Stimulated activated naive CD8-positive, alpha-beta T cell treated with anti-CD3 and anti-CD28 coated beads, Interleukin-15, amount 100 ng/mL, for 72 hours (primary cell): ENCODE measurements at regions not wholly inside any gene's neighbourhood (a gene's known extent, or its start where the extent isn't known, plus 50 kb on each side); places are given as distances from the start of the nearest gene placed in this dataset.

Experiments
- ATAC-seq: fragments of 150-1000 bp; cut with Tn5 transposase; 2 replicates; pipeline ENCODE4 v1.10.0; 2021; ENCODE audit warnings: mild to moderate bottlenecking, moderate library complexity
- DNase-seq, 2 donors: peaks; one replicate each; pipeline ENCODE4 v3.0.0; 2021 to 2022
- H3K27ac Mint-ChIP-seq, 2 donors: one replicate each; pipeline ENCODE4 v1.8.0; 2022; ENCODE audit warnings: mild to moderate bottlenecking in 2 of 2, mixed read lengths in 2 of 2, moderate library complexity in 2 of 2
- H3K27me3 Mint-ChIP-seq: one replicate; pipeline ENCODE4 v1.8.0; 2022; ENCODE audit warnings: mixed read lengths
- H3K4me1 Mint-ChIP-seq: one replicate; pipeline ENCODE4 v1.8.0; 2022; ENCODE audit warnings: mild to moderate bottlenecking, mixed read lengths
- H3K4me3 Mint-ChIP-seq, 2 donors: one replicate each; pipeline ENCODE4 v1.8.0; 2022; ENCODE audit warnings: mild to moderate bottlenecking in 2 of 2, mixed read lengths in 2 of 2, moderate library complexity in 1 of 2
- H3K9me3 Mint-ChIP-seq, 2 donors: one replicate each; pipeline ENCODE4 v1.8.0; 2022; ENCODE audit warnings: mixed read lengths in 2 of 2

GRCh38 chr11:70764356-70764905 lies 366.1 kb downstream of the CTTN start:
- H3K4me1 Mint-ChIP-seq: no peaks in the 10 kb centered on the region
- DNase-seq (no peak), ATAC-seq (no peak)
- no peak overlapping the region for H3K4me3 Mint-ChIP-seq
- H3K27me3 Mint-ChIP-seq: peaks cover 9% of the 10 kb centered on the region
- no peak overlapping the region for H3K27ac Mint-ChIP-seq
- H3K9me3 Mint-ChIP-seq: peaks cover 10 to 12% of the 10 kb centered on the region in 2 donors

GRCh38 chr11:70766901-70767300 lies 368.6 kb downstream of the CTTN start:
- Mint-ChIP-seq H3K9me3 (peaks cover 0 to 4% of the 10 kb centered on the region in 2 donors), H3K4me3 (no peak overlapping the region), H3K27ac (no peak overlapping the region), H3K27me3 (no peaks in the 10 kb centered on the region), H3K4me1 (no peaks in the 10 kb centered on the region)
- DNase-seq (no peak), ATAC-seq (no peak)

GRCh38 chr11:70768346-70769095 lies 370.2 kb downstream of the CTTN start:
- Mint-ChIP-seq H3K4me1 (no peaks in the 10 kb centered on the region), H3K9me3 (peaks cover 0 to 4% of the 10 kb centered on the region in 2 donors), H3K27ac (no peak overlapping the region), H3K27me3 (no peaks in the 10 kb centered on the region), H3K4me3 (no peak overlapping the region)
- ATAC-seq (no peak), DNase-seq (no peak)

- Mint-ChIP-seq H3K4me1 (no peaks in the 10 kb centered on the region), H3K9me3 (peaks cover 0 to 4% of the 10 kb centered on the region in 2 donors), H3K27me3 (no peaks in the 10 kb centered on the region), H3K4me3 (no peak overlapping the region), H3K27ac (no peak overlapping the region)
- no peak for ATAC-seq
- no peak for DNase-seq
These were observed 370.8 kb downstream of the CTTN start for GRCh38 chr11:70769106-70769505.

- no peak for DNase-seq
- Mint-ChIP-seq H3K4me1 (no peaks in the 10 kb centered on the region), H3K27ac (no peak overlapping the region), H3K4me3 (no peak overlapping the region), H3K9me3 (peaks cover 0 to 4% of the 10 kb centered on the region in 2 donors), H3K27me3 (no peaks in the 10 kb centered on the region)
- ATAC-seq: no peak
These were observed 371.2 kb downstream of the CTTN start for GRCh38 chr11:70769521-70769920.

GRCh38 chr11:70771099-70771885 lies 373.0 kb downstream of the CTTN start:
- no peak for DNase-seq
- Mint-ChIP-seq H3K4me3 (no peak overlapping the region), H3K27me3 (no peaks in the 10 kb centered on the region), H3K9me3 (peaks cover 0 to 1% of the 10 kb centered on the region in 2 donors), H3K27ac (no peak overlapping the region), H3K4me1 (no peaks in the 10 kb centered on the region)
- ATAC-seq: no peak

GRCh38 chr11:70772950-70773349 lies 374.6 kb downstream of the CTTN start:
- ATAC-seq (no peak), DNase-seq (no peak)
- Mint-ChIP-seq H3K9me3 (peaks cover 6 to 13% of the 10 kb centered on the region in 2 donors), H3K4me1 (no peaks in the 10 kb centered on the region), H3K4me3 (no peak overlapping the region), H3K27me3 (no peaks in the 10 kb centered on the region), H3K27ac (no peak overlapping the region)

GRCh38 chr11:70775386-70776075 lies 377.2 kb downstream of the CTTN start:
- Mint-ChIP-seq H3K27ac (no peak overlapping the region), H3K4me1 (no peaks in the 10 kb centered on the region), H3K9me3 (peaks cover 6 to 13% of the 10 kb centered on the region in 2 donors), H3K27me3 (no peaks in the 10 kb centered on the region), H3K4me3 (no peak overlapping the region)
- no peak for ATAC-seq
- DNase-seq: no peak

GRCh38 chr11:70776914-70777532 lies 378.7 kb downstream of the CTTN start:
- DNase-seq (no peak), ATAC-seq (no peak)
- Mint-ChIP-seq H3K27me3 (no peaks in the 10 kb centered on the region), H3K4me3 (no peak overlapping the region), H3K27ac (no peak overlapping the region), H3K4me1 (no peaks in the 10 kb centered on the region), H3K9me3 (peaks cover 6 to 13% of the 10 kb centered on the region in 2 donors)

GRCh38 chr11:70778883-70779282 lies 380.6 kb downstream of the CTTN start:
- ATAC-seq (no peak), DNase-seq (no peak)
- Mint-ChIP-seq H3K9me3 (peaks cover 6 to 13% of the 10 kb centered on the region in 2 donors), H3K27me3 (no peaks in the 10 kb centered on the region), H3K4me3 (no peak overlapping the region), H3K27ac (no peak overlapping the region), H3K4me1 (no peaks in the 10 kb centered on the region)

GRCh38 chr11:70779433-70780245 lies 381.3 kb downstream of the CTTN start:
- DNase-seq (no peak), ATAC-seq (peak; percentile 15)
- H3K9me3 Mint-ChIP-seq: peaks cover 6 to 13% of the 10 kb centered on the region in 2 donors

GRCh38 chr11:70780246-70780535 lies 381.9 kb downstream of the CTTN start:
- Mint-ChIP-seq H3K27ac (no peak overlapping the region), H3K27me3 (no peaks in the 10 kb centered on the region), H3K4me1 (no peaks in the 10 kb centered on the region), H3K4me3 (no peak overlapping the region), H3K9me3 (peaks cover 6 to 13% of the 10 kb centered on the region in 2 donors)
- DNase-seq: no peak
- no peak for ATAC-seq

More at GRCh38 chr11:70779433-70780245, 381.3 kb downstream of the CTTN start:
- Mint-ChIP-seq H3K27ac (no peak overlapping the region), H3K4me3 (no peak overlapping the region), H3K27me3 (no peaks in the 10 kb centered on the region), H3K4me1 (no peaks in the 10 kb centered on the region)

GRCh38 chr11:70782401-70782913 lies 384.1 kb downstream of the CTTN start:
- ATAC-seq: no peak
- no peak overlapping the region for H3K4me3 Mint-ChIP-seq
- no peaks in the 10 kb centered on the region for H3K27me3 Mint-ChIP-seq
- H3K9me3 Mint-ChIP-seq: peaks cover 0 to under 1% of the 10 kb centered on the region in 2 donors
- H3K27ac Mint-ChIP-seq: no peak overlapping the region
- H3K4me1 Mint-ChIP-seq: no peaks in the 10 kb centered on the region
- DNase-seq: no peak

GRCh38 chr11:70783356-70783755 lies 385.0 kb downstream of the CTTN start:
- no peak for ATAC-seq
- Mint-ChIP-seq H3K27ac (no peak overlapping the region), H3K4me1 (no peaks in the 10 kb centered on the region)

More at GRCh38 chr11:70783356-70783755, 385.0 kb downstream of the CTTN start:
- Mint-ChIP-seq H3K27me3 (no peaks in the 10 kb centered on the region), H3K9me3 (no peaks in the 10 kb centered on the region), H3K4me3 (no peak overlapping the region)
- DNase-seq: no peak
